SK-N-MC (cell line): ENCODE measurements at regions not wholly inside any gene's neighbourhood (a gene's known extent, or its start where the extent isn't known, plus 50 kb on each side); places are given as distances from the start of the nearest gene placed in this dataset.

Experiments used
- EZH2 ChIP-seq: fragments of 200-600 bp; sonication (generic); IDR thresholded peaks from one replicate; pipeline ENCODE4 v1.6.1; 2017; ENCODE audit warnings: antibody characterized with exemption
- FOXP2 ChIP-seq: optimal IDR thresholded peaks from 2 replicates; pipeline ENCODE3; 2011; ENCODE audit warnings: mild to moderate bottlenecking, moderate library complexity; ENCODE audit not compliant: insufficient read depth; ENCODE audit errors: extremely low read length, control extremely low read depth
- POLR2AphosphoS5 ChIP-seq: IDR thresholded peaks from 2 replicates; pipeline ENCODE4 v1.6.1; 2012; ENCODE audit warnings: mild to moderate bottlenecking, low read depth, low read length, borderline replicate concordance

- TF ChIP-seq EZH2 (no peak), POLR2AphosphoS5 (no peak), FOXP2 (no peak)
Observed at GRCh38 chr1:34610063-34610462, 144.8 kb upstream of the GJB5 start.
